H1 (cell line): ENCODE measurements at regions not wholly inside any gene's neighbourhood (a gene's known extent, or its start where the extent isn't known, plus 50 kb on each side); places are given as distances from the start of the nearest gene placed in this dataset.

Source experiments
- CTCF ChIA-PET: fragments of 300-600 bp; sonication (Branson Sonifier 250); formaldehyde crosslinking; loops from one replicate; lab custom pipeline; 2021; ENCODE audit not compliant: partially characterized antibody; lab: Charles Lee
- POLR2A ChIA-PET: fragments of 300-600 bp; sonication (Branson Sonifier 250); formaldehyde crosslinking; loops from one replicate; lab custom pipeline; 2021; ENCODE audit warnings: inconsistent platforms; ENCODE audit not compliant: partially characterized antibody; lab: Charles Lee
- DNase-seq, 2 experiments: peaks; one replicate each; pipeline versions ENCODE4 v3.0.0 to v3.0.0-alpha.2; 2010 to 2022; ENCODE audit warnings: low spot score in 2 of 2, low read depth in 1 of 2, mixed read lengths in 1 of 2
- FAIRE-seq: peaks from 2 replicates; lab custom pipeline; 2011; peaks lifted over from hg19 to GRCh38; lab: Jason Lieb, UNC
- H2AFZ ChIP-seq: 2 replicates; pipeline ENCODE4 v1.8.1; 2012; ENCODE audit warnings: low read length, inconsistent platforms
- H2AK5ac ChIP-seq: 2 replicates; pipeline ENCODE4 v1.6.1; 2013; ENCODE audit warnings: low read depth, low read length
- H2BK120ac ChIP-seq: replicated peaks from 2 replicates; pipeline ENCODE3; 2013; ENCODE audit warnings: low read depth, low read length, inconsistent platforms
- H2BK12ac ChIP-seq: 2 replicates; pipeline ENCODE4 v1.6.1; 2013; ENCODE audit warnings: low read depth, low read length
- H2BK15ac ChIP-seq: 2 replicates; pipeline ENCODE4 v1.6.1; 2013; ENCODE audit warnings: low read length
- H2BK20ac ChIP-seq: 2 replicates; pipeline ENCODE4 v1.6.1; 2013; ENCODE audit warnings: low read length
- H2BK5ac ChIP-seq: 2 replicates; pipeline ENCODE4 v1.6.1; 2013; ENCODE audit warnings: low read depth, low read length
- H3K14ac ChIP-seq: 2 replicates; pipeline ENCODE4 v1.6.1; 2013; ENCODE audit warnings: inconsistent platforms; ENCODE audit not compliant: insufficient read length
- H3K18ac ChIP-seq: 2 replicates; pipeline ENCODE4 v1.6.1; 2013; ENCODE audit warnings: low read length; ENCODE audit errors: extremely low read depth
- H3K23ac ChIP-seq: 2 replicates; pipeline ENCODE4 v1.6.1; 2013; ENCODE audit warnings: inconsistent platforms; ENCODE audit not compliant: insufficient read length
- H3K23me2 ChIP-seq: 2 replicates; pipeline ENCODE4 v1.6.1; 2013; ENCODE audit warnings: low read depth, low read length
- H3K27ac ChIP-seq: 2 replicates; pipeline ENCODE4 v1.6.1; 2011; ENCODE audit warnings: low read depth, low read length, inconsistent platforms
- H3K27me3 ChIP-seq, 4 experiments: replicated peaks in 1 of 4; 1 replicate in 1 of 4; 2 replicates in 3 of 4; pipeline versions ENCODE4 v1.6.1 to v1.8.1; 2011 to 2013; ENCODE audit warnings: low read length in 3 of 4, mild to moderate bottlenecking in 3 of 4, inconsistent platforms in 2 of 4, mixed read lengths in 2 of 4, moderate library complexity in 1 of 4; ENCODE audit not compliant: control insufficient read depth in 3 of 4, insufficient read depth in 3 of 4; ENCODE audit errors: extremely low read depth in 1 of 4
- H3K36me3 ChIP-seq, 4 experiments: 2 replicates each; pipeline versions ENCODE4 v1.6.1 to v1.8.1; 2011 to 2013; ENCODE audit warnings: mild to moderate bottlenecking in 4 of 4, low read length in 3 of 4, moderate library complexity in 2 of 4, control low read depth in 1 of 4, inconsistent platforms in 1 of 4; ENCODE audit not compliant: insufficient read depth in 4 of 4, control insufficient read depth in 2 of 4
- H3K4ac ChIP-seq: replicated peaks from 2 replicates; pipeline ENCODE3; 2013; ENCODE audit warnings: low read length, low read depth, mixed read lengths, inconsistent platforms; ENCODE audit not compliant: insufficient read length
- H3K4me1 ChIP-seq, 4 experiments: replicated peaks in 1 of 4; 1 replicate in 1 of 4; 2 replicates in 3 of 4; pipeline versions ENCODE4 v1.6.1 to v1.8.1; 2011 to 2013; ENCODE audit warnings: low read length in 3 of 4, inconsistent platforms in 2 of 4, mixed read lengths in 1 of 4; ENCODE audit not compliant: insufficient read depth in 4 of 4, control insufficient read depth in 3 of 4
- H3K4me2 ChIP-seq, 2 experiments: 2 replicates each; pipeline versions ENCODE4 v1.6.1 to v1.8.1; 2011 to 2013; ENCODE audit warnings: low read depth in 2 of 2, low read length in 2 of 2, control low read depth in 1 of 2, inconsistent platforms in 1 of 2, mild to moderate bottlenecking in 1 of 2; ENCODE audit not compliant: insufficient read depth in 1 of 2
- H3K4me3 ChIP-seq, 4 experiments: fragments of 200-600, 300-600 bp in 1 of 4; sonication (generic), shearing (Covaris generic), sonication (Bioruptor Twin) in 1 of 4; 2 replicates each; pipeline versions ENCODE4 v1.5.1 to v1.8.1; 2011 to 2016; ENCODE audit warnings: low read length in 4 of 4, low read depth in 3 of 4, control low read depth in 2 of 4, inconsistent platforms in 2 of 4, mild to moderate bottlenecking in 2 of 4, mixed read lengths in 1 of 4, moderate library complexity in 1 of 4; ENCODE audit not compliant: insufficient read depth in 2 of 4; ENCODE audit errors: extremely low read depth in 1 of 4
- H3K56ac ChIP-seq: replicated peaks from 2 replicates; pipeline ENCODE3; 2013; ENCODE audit warnings: low read depth, mild to moderate bottlenecking, mixed read lengths, low read length, inconsistent platforms; ENCODE audit not compliant: insufficient read length
- H3K79me1 ChIP-seq: 2 replicates; pipeline ENCODE4 v1.6.1; 2013; ENCODE audit warnings: low read depth, low read length, control low read depth
- H3K79me2 ChIP-seq, 2 experiments: 2 replicates each; pipeline versions ENCODE4 v1.6.1 to v1.8.1; 2012 to 2013; ENCODE audit warnings: low read length in 2 of 2, mild to moderate bottlenecking in 2 of 2, inconsistent platforms in 1 of 2; ENCODE audit not compliant: insufficient read depth in 2 of 2, control insufficient read depth in 1 of 2
- H3K9ac ChIP-seq, 4 experiments: replicated peaks in 1 of 4; 1 replicate in 1 of 4; 2 replicates in 3 of 4; pipeline versions ENCODE4 v1.6.1 to v1.8.1; 2011 to 2013; ENCODE audit warnings: low read depth in 3 of 4, low read length in 3 of 4, control low read depth in 2 of 4, mild to moderate bottlenecking in 2 of 4, moderate library complexity in 2 of 4, inconsistent platforms in 1 of 4; ENCODE audit errors: extremely low read depth in 1 of 4
- H3K9me3 ChIP-seq, 2 experiments: 2 replicates each; pipeline versions ENCODE4 v1.6.1 to v1.8.1; 2012 to 2013; ENCODE audit warnings: mild to moderate bottlenecking in 2 of 2, moderate library complexity in 2 of 2, control low read depth in 1 of 2, inconsistent platforms in 1 of 2, low read depth in 1 of 2, low read length in 1 of 2, mixed read lengths in 1 of 2; ENCODE audit not compliant: insufficient read depth in 2 of 2
- H4K20me1 ChIP-seq, 2 experiments: replicated peaks in 1 of 2; 2 replicates each; pipeline versions ENCODE3 to v1.8.1; 2011 to 2013; ENCODE audit warnings: inconsistent platforms in 2 of 2, low read length in 2 of 2, mild to moderate bottlenecking in 1 of 2; ENCODE audit not compliant: insufficient read depth in 2 of 2, control insufficient read depth in 1 of 2
- H4K5ac ChIP-seq: 2 replicates; pipeline ENCODE4 v1.6.1; 2013; ENCODE audit warnings: low read length, low read depth, mixed read lengths, inconsistent platforms; ENCODE audit not compliant: insufficient read length
- H4K8ac ChIP-seq: 2 replicates; pipeline ENCODE4 v1.8.0; 2013; ENCODE audit warnings: mild to moderate bottlenecking, moderate library complexity, low read length, inconsistent platforms; ENCODE audit not compliant: insufficient read depth; ENCODE audit errors: extremely low read depth
- H4K91ac ChIP-seq: replicated peaks from 2 replicates; pipeline ENCODE3; 2013; ENCODE audit warnings: low read length, mixed read lengths, inconsistent platforms; ENCODE audit not compliant: insufficient read length
- CHD1 ChIP-seq: IDR thresholded peaks from 2 replicates; pipeline ENCODE4 v1.6.1; 2012; ENCODE audit warnings: low read depth, low read length, improper control_type of control experiment
- CREB1 ChIP-seq: IDR thresholded peaks from 2 replicates; pipeline ENCODE4 v1.6.1; 2012; ENCODE audit warnings: inconsistent platforms
- CTBP2 ChIP-seq: IDR thresholded peaks from 2 replicates; pipeline ENCODE4 v1.7.0; 2011; ENCODE audit warnings: borderline replicate concordance, mild to moderate bottlenecking, moderate library complexity, mixed read lengths, low read length; ENCODE audit not compliant: insufficient read depth, insufficient read length
- EGR1 ChIP-seq: IDR thresholded peaks from 2 replicates; pipeline ENCODE4 v1.6.1; 2011; ENCODE audit warnings: low read depth, low read length, borderline replicate concordance
- NRF1 ChIP-seq: IDR thresholded peaks from 2 replicates; pipeline ENCODE4 v1.6.1; 2011; ENCODE audit warnings: mild to moderate bottlenecking, low read depth, low read length, improper control_type of control experiment
- POU5F1 ChIP-seq: IDR thresholded peaks from 2 replicates; pipeline ENCODE4 v1.6.1; 2011; ENCODE audit warnings: low read depth, mild to moderate bottlenecking, low read length, moderate library complexity
- SAP30 ChIP-seq: fragments of 300-600 bp; sonication (generic); IDR thresholded peaks from 2 replicates; pipeline ENCODE4 v1.7.1; 2012; ENCODE audit warnings: low read length, moderate library complexity, mild to moderate bottlenecking, inconsistent platforms; ENCODE audit not compliant: insufficient read depth, insufficient replicate concordance
- SIN3A ChIP-seq, 2 experiments: IDR thresholded peaks in 1 of 2; conservative IDR thresholded peaks in 1 of 2; 2 replicates each; pipeline ENCODE4 v1.6.1; 2011 to 2012; ENCODE audit warnings: low read length in 2 of 2, improper control_type of control experiment in 1 of 2, low read depth in 1 of 2, mild to moderate bottlenecking in 1 of 2
- WGBS, 2 experiments: shearing (Covaris generic) in 1 of 2; methylation state at CpG; one replicate each; pipeline versions ENCODE4 v1.1.6 to v1.1.7; 2013 to 2015; ENCODE audit warnings: low lambda C conversion rate in 2 of 2, mixed read lengths in 2 of 2, inconsistent platforms in 1 of 2, low coverage in 1 of 2, missing lambda C conversion rate in 1 of 2; ENCODE audit not compliant: insufficient replicate concordance in 2 of 2, insufficient coverage in 1 of 2, insufficient read length in 1 of 2; ENCODE audit errors: extremely low coverage in 1 of 2, missing lambda C conversion rate in 1 of 2; 5-methylcytosine and 5-hydroxymethylcytosine counted together
- TF ChIP-seq, protein P1 (sequence below): IDR thresholded peaks from 2 replicates; pipeline ENCODE4 v1.6.1; 2012; ENCODE audit warnings: inconsistent platforms
- TF ChIP-seq, protein P2 (sequence below), 3 experiments: IDR thresholded peaks; 1 replicate in 2 of 3; 2 replicates in 1 of 3; pipeline versions ENCODE4 v1.5.1 to v1.6.1; 2011; ENCODE audit warnings: low read length in 3 of 3, mild to moderate bottlenecking in 3 of 3, inconsistent platforms in 2 of 3, low read depth in 1 of 3, moderate library complexity in 1 of 3; ENCODE audit not compliant: insufficient read depth in 1 of 3; ENCODE audit errors: control extremely low read depth in 1 of 3
- TF ChIP-seq, protein P3 (sequence below): IDR thresholded peaks from 2 replicates; pipeline ENCODE4 v1.6.1; 2011; ENCODE audit warnings: low read depth, mild to moderate bottlenecking, low read length; ENCODE audit not compliant: insufficient read depth

GRCh38 chr9:16102154-16102553, 549.3 kb downstream of the CCDC171 start:
- DNase-seq = no peak
- H2AFZ ChIP-seq = no peak overlapping the region
- CTCF ChIA-PET = interaction anchor here (1.1 to 2.3 kb wide), 6 partner anchors 10 to 44 kb away, joined by 3 to 7 read pairs (median 4); no protein-coding TSS in a partner anchor
- H3K79me2 ChIP-seq = no peaks in the 10 kb centered on the region
- H3K36me3 ChIP-seq = no peaks in the 10 kb centered on the region
- H3K27me3 ChIP-seq = no peaks in the 10 kb centered on the region
- H2BK12ac ChIP-seq = no peak overlapping the region
- WGBS, 2 experiments = 87% methylated on average over 8 of the region's 9 CpGs; no CpG with 5 or more reads in 1 of the 2 experiments
- no peak overlapping the region for H3K4me2 ChIP-seq
- H3K27ac ChIP-seq = no peak overlapping the region
- no peak overlapping the region for H3K23ac ChIP-seq
- H3K9me3 ChIP-seq = no peaks in the 10 kb centered on the region
- H2BK5ac ChIP-seq = no peak overlapping the region
- H3K18ac ChIP-seq = no peak overlapping the region
- H2BK120ac ChIP-seq = no peak overlapping the region
- no peaks in the 10 kb centered on the region for H3K79me1 ChIP-seq
- no peak overlapping the region for H2BK15ac ChIP-seq
- H4K5ac ChIP-seq = no peak overlapping the region
- no peaks in the 10 kb centered on the region for H3K23me2 ChIP-seq
- H3K4me1 ChIP-seq = peaks cover 0 to 4% (median 0%) of the 10 kb centered on the region in 4 experiments; a peak in 1 of 7 replicates
- H3K56ac ChIP-seq = no peak overlapping the region
- H2AK5ac ChIP-seq = no peak overlapping the region
- H3K4ac ChIP-seq = no peak overlapping the region
- H4K20me1 ChIP-seq = no peaks in the 10 kb centered on the region
- POLR2A ChIA-PET = no interaction called here
- no peak overlapping the region for H4K8ac ChIP-seq
- FAIRE-seq = no peak
- no peak overlapping the region for H3K4me3 ChIP-seq
- H3K14ac ChIP-seq = no peak overlapping the region
- H3K9ac ChIP-seq = no peak overlapping the region
- H4K91ac ChIP-seq = no peak overlapping the region
- no peak overlapping the region for H2BK20ac ChIP-seq
- TF ChIP-seq, protein P1, sequence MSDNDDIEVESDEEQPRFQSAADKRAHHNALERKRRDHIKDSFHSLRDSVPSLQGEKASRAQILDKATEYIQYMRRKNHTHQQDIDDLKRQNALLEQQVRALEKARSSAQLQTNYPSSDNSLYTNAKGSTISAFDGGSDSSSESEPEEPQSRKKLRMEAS = no peak
- TF ChIP-seq EGR1 (no peak), NRF1 (no peak), CHD1 (no peak), SAP30 (no peak), SIN3A (conservative IDR thresholded peaks at IDR 0.05 in 1 of 2, IDR thresholded peaks at IDR 0.05 in 1 of 2; ENCODE audit: low read depth in 1 of 2, low read length in 2 of 2) (no peak), CTBP2 (no peak), CREB1 (no peak), POU5F1 (no peak)
- TF ChIP-seq, protein P2, sequence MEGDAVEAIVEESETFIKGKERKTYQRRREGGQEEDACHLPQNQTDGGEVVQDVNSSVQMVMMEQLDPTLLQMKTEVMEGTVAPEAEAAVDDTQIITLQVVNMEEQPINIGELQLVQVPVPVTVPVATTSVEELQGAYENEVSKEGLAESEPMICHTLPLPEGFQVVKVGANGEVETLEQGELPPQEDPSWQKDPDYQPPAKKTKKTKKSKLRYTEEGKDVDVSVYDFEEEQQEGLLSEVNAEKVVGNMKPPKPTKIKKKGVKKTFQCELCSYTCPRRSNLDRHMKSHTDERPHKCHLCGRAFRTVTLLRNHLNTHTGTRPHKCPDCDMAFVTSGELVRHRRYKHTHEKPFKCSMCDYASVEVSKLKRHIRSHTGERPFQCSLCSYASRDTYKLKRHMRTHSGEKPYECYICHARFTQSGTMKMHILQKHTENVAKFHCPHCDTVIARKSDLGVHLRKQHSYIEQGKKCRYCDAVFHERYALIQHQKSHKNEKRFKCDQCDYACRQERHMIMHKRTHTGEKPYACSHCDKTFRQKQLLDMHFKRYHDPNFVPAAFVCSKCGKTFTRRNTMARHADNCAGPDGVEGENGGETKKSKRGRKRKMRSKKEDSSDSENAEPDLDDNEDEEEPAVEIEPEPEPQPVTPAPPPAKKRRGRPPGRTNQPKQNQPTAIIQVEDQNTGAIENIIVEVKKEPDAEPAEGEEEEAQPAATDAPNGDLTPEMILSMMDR (IDR thresholded peaks at IDR 0.05; ENCODE audit: control extremely low read depth in 1 of 3, insufficient read depth in 1 of 3, low read depth in 1 of 3, low read length in 3 of 3) = no peak
- TF ChIP-seq, protein P3, sequence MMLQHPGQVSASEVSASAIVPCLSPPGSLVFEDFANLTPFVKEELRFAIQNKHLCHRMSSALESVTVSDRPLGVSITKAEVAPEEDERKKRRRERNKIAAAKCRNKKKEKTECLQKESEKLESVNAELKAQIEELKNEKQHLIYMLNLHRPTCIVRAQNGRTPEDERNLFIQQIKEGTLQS = no peak
